ENCODE measurements at regions not wholly inside any gene's neighbourhood (a gene's known extent, or its start where the extent isn't known, plus 50 kb on each side); places are given as distances from the start of the nearest gene placed in this dataset.

DNA sequence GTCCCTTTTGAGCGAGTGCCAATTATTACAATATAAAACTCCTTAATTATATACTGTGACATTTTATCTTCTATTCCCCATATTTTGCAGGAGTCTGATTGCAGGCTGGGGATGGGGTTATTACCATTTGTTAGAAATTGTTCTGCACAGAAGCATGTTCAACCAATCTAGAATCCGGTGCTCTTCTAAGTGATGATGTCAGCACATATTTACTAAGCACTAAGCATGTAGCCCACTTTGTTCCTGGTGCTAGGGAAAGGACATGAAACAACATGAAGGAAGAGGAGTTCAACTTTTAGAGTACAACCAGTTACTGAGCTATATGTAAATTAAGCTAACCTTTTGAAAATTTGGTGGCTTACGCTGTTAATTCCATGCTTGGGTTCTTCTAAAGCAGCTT is 52.8 kb upstream of the IL1RAPL2 start:
- TF ChIP-seq POLR2A (IDR thresholded peaks at IDR 0.05), result no peak
- TF ChIP-seq, protein P1, sequence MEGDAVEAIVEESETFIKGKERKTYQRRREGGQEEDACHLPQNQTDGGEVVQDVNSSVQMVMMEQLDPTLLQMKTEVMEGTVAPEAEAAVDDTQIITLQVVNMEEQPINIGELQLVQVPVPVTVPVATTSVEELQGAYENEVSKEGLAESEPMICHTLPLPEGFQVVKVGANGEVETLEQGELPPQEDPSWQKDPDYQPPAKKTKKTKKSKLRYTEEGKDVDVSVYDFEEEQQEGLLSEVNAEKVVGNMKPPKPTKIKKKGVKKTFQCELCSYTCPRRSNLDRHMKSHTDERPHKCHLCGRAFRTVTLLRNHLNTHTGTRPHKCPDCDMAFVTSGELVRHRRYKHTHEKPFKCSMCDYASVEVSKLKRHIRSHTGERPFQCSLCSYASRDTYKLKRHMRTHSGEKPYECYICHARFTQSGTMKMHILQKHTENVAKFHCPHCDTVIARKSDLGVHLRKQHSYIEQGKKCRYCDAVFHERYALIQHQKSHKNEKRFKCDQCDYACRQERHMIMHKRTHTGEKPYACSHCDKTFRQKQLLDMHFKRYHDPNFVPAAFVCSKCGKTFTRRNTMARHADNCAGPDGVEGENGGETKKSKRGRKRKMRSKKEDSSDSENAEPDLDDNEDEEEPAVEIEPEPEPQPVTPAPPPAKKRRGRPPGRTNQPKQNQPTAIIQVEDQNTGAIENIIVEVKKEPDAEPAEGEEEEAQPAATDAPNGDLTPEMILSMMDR (IDR thresholded peaks at IDR 0.05), result no peak

Data from Peyer's patch (tissue), 4 donors.